Subcutaneous abdominal adipose tissue (tissue), 5 donors: ENCODE measurements at regions not wholly inside any gene's neighbourhood (a gene's known extent, or its start where the extent isn't known, plus 50 kb on each side); places are given as distances from the start of the nearest gene placed in this dataset.

Experiments used
- H3K27ac ChIP-seq: one replicate; pipeline ENCODE4 v1.7.0; 2013; ENCODE audit warnings: low read depth, mild to moderate bottlenecking, inconsistent platforms, low read length, moderate library complexity
- H3K27me3 ChIP-seq, 5 donors: one replicate each; pipeline ENCODE4 v1.7.0; 2013; ENCODE audit warnings: low read length in 5 of 5, inconsistent platforms in 1 of 5; ENCODE audit not compliant: control insufficient read depth in 5 of 5, insufficient read depth in 4 of 5
- H3K36me3 ChIP-seq, 5 donors: one replicate each; pipeline ENCODE4 v1.7.0; 2013; ENCODE audit warnings: low read length in 5 of 5; ENCODE audit not compliant: control insufficient read depth in 5 of 5, insufficient read depth in 5 of 5
- H3K4me1 ChIP-seq, 5 donors: one replicate each; pipeline ENCODE4 v1.7.0; 2013; ENCODE audit warnings: low read length in 5 of 5, mild to moderate bottlenecking in 3 of 5, moderate library complexity in 1 of 5; ENCODE audit not compliant: control insufficient read depth in 5 of 5, insufficient read depth in 5 of 5
- H3K4me3 ChIP-seq, 5 donors: one replicate each; pipeline ENCODE4 v1.7.0; 2013; ENCODE audit warnings: low read length in 5 of 5, low read depth in 1 of 5
- H3K9ac ChIP-seq, 5 donors: one replicate each; pipeline ENCODE4 v1.7.0; 2013; ENCODE audit warnings: low read length in 5 of 5, mild to moderate bottlenecking in 4 of 5, moderate library complexity in 3 of 5
- H3K9me3 ChIP-seq, 5 donors: one replicate each; pipeline ENCODE4 v1.7.0; 2013; ENCODE audit warnings: low read length in 5 of 5; ENCODE audit not compliant: control insufficient read depth in 5 of 5
- donor health status: healthy.
- donor health status: healthy.
- donor health status: healthy.
- donor health status: healthy.
- donor health status: healthy.

- Histone ChIP-seq H3K27ac (no peak overlapping the region), H3K9me3 (no peaks in the 10 kb centered on the region), H3K4me3 (no peak overlapping the region), H3K9ac (no peak overlapping the region), H3K27me3 (no peaks in the 10 kb centered on the region), H3K4me1 (no peaks in the 10 kb centered on the region), H3K36me3 (no peaks in the 10 kb centered on the region)
These were observed 715.9 kb upstream of the LRRN3 start for GRCh38 chr7:110375068-110375467.

- Histone ChIP-seq H3K9ac (no peak overlapping the region), H3K27ac (no peak overlapping the region), H3K9me3 (no peaks in the 10 kb centered on the region), H3K4me3 (no peak overlapping the region), H3K27me3 (no peaks in the 10 kb centered on the region), H3K36me3 (no peaks in the 10 kb centered on the region), H3K4me1 (no peaks in the 10 kb centered on the region)
These were observed 708.2 kb upstream of the LRRN3 start for GRCh38 chr7:110382736-110383135.

GRCh38 chr7:110386006-110386405, 704.9 kb upstream of the LRRN3 start:
- no peaks in the 10 kb centered on the region for H3K27me3 ChIP-seq
- H3K9me3 ChIP-seq = no peaks in the 10 kb centered on the region
- no peaks in the 10 kb centered on the region for H3K4me1 ChIP-seq
- H3K9ac ChIP-seq = no peak overlapping the region
- no peak overlapping the region for H3K4me3 ChIP-seq
- H3K36me3 ChIP-seq = no peaks in the 10 kb centered on the region
- H3K27ac ChIP-seq = no peak overlapping the region

- no peak overlapping the region for H3K9ac ChIP-seq
- H3K36me3 ChIP-seq = no peaks in the 10 kb centered on the region
- no peaks in the 10 kb centered on the region for H3K4me1 ChIP-seq
- H3K9me3 ChIP-seq = no peaks in the 10 kb centered on the region
- H3K4me3 ChIP-seq = no peak overlapping the region
- no peaks in the 10 kb centered on the region for H3K27me3 ChIP-seq
- no peak overlapping the region for H3K27ac ChIP-seq
These were observed 704.0 kb upstream of the LRRN3 start for GRCh38 chr7:110386913-110387312.

GRCh38 chr7:110387689-110388088, 703.2 kb upstream of the LRRN3 start:
- H3K4me1 ChIP-seq = no peaks in the 10 kb centered on the region
- no peaks in the 10 kb centered on the region for H3K9me3 ChIP-seq
- H3K27ac ChIP-seq = no peak overlapping the region
- H3K36me3 ChIP-seq = no peaks in the 10 kb centered on the region
- no peak overlapping the region for H3K4me3 ChIP-seq
- no peak overlapping the region for H3K9ac ChIP-seq
- H3K27me3 ChIP-seq = no peaks in the 10 kb centered on the region

- no peak overlapping the region for H3K9ac ChIP-seq
- no peak overlapping the region for H3K4me3 ChIP-seq
- no peaks in the 10 kb centered on the region for H3K4me1 ChIP-seq
- no peaks in the 10 kb centered on the region for H3K9me3 ChIP-seq
- no peaks in the 10 kb centered on the region for H3K27me3 ChIP-seq
- H3K36me3 ChIP-seq = no peaks in the 10 kb centered on the region
- no peak overlapping the region for H3K27ac ChIP-seq
These were observed 702.5 kb upstream of the LRRN3 start for GRCh38 chr7:110388457-110388856.

GRCh38 chr7:110396021-110396420, 694.9 kb upstream of the LRRN3 start:
- Histone ChIP-seq H3K9me3 (no peaks in the 10 kb centered on the region), H3K9ac (no peak overlapping the region), H3K27me3 (no peaks in the 10 kb centered on the region), H3K27ac (no peak overlapping the region), H3K36me3 (no peaks in the 10 kb centered on the region), H3K4me3 (no peak overlapping the region), H3K4me1 (no peaks in the 10 kb centered on the region)

- H3K9ac ChIP-seq = no peak overlapping the region
- no peaks in the 10 kb centered on the region for H3K36me3 ChIP-seq
- no peak overlapping the region for H3K4me3 ChIP-seq
- no peaks in the 10 kb centered on the region for H3K9me3 ChIP-seq
- no peak overlapping the region for H3K27ac ChIP-seq
- no peaks in the 10 kb centered on the region for H3K27me3 ChIP-seq
- H3K4me1 ChIP-seq = no peaks in the 10 kb centered on the region
These were observed 692.8 kb upstream of the LRRN3 start for GRCh38 chr7:110397927-110398660.

- Histone ChIP-seq H3K36me3 (no peaks in the 10 kb centered on the region), H3K9ac (no peak overlapping the region), H3K27me3 (no peaks in the 10 kb centered on the region), H3K9me3 (no peaks in the 10 kb centered on the region), H3K4me3 (no peak overlapping the region), H3K27ac (no peak overlapping the region), H3K4me1 (no peaks in the 10 kb centered on the region)
These were observed 691.5 kb upstream of the LRRN3 start for GRCh38 chr7:110399421-110399820.

GRCh38 chr7:110400411-110400810, 690.5 kb upstream of the LRRN3 start:
- Histone ChIP-seq H3K36me3 (no peaks in the 10 kb centered on the region), H3K9me3 (no peaks in the 10 kb centered on the region), H3K4me3 (no peak overlapping the region), H3K27ac (no peak overlapping the region), H3K4me1 (no peaks in the 10 kb centered on the region), H3K27me3 (no peaks in the 10 kb centered on the region), H3K9ac (no peak overlapping the region)
